HG03342 (cell line): ENCODE measurements at regions not wholly inside any gene's neighbourhood (a gene's known extent, or its start where the extent isn't known, plus 50 kb on each side); places are given as distances from the start of the nearest gene placed in this dataset.
"Not testable (repeated sequence)": the region's sequence is repeated elsewhere in the genome, so short reads cannot be mapped to it uniquely, and the experiment has no call there.

ENCODE experiments used
- ATAC-seq: cut with Tn5 transposase; IDR thresholded peaks from one replicate; pipeline ENCODE4 v1.9.1; 2021; ENCODE audit warnings: mild to moderate bottlenecking, moderate library complexity; ENCODE audit not compliant: unreplicated experiment

- no peak for ATAC-seq
Observed at GRCh38 chr1:95863086-95863485, 629.1 kb downstream of the RWDD3 start.

- no peak for ATAC-seq
Observed at GRCh38 chr1:95865769-95866168, 631.8 kb downstream of the RWDD3 start.

GRCh38 chr1:95876276-95876675, 642.3 kb downstream of the RWDD3 start:
- no peak for ATAC-seq

DNA sequence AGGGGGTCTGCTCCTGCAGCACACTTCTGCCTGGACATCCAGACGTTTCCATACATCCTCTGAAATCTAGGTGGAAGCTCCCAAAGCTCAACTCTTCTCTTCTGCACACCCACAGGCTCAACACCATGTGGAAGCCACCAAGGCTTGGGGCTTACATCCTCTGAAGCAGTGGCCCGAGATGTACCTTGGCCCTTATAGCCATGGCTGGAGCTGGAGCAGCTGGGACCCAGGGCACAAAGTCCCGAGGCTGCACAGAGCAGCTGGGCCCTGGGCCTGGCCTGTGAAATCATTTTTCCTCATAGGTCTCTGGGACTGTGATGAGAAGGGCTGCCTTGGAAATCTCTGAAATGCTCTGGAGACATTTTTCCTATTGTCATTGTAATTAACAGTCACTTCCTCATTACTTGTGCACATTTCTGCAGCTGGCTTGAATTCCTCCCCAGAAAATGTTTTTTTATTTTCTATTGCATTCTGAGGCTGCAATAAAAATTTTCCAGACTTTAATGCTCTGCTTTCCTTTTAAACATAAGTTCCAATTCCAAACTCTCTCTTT, 645.6 kb downstream of the RWDD3 start:
- ATAC-seq, result no peak

DNA sequence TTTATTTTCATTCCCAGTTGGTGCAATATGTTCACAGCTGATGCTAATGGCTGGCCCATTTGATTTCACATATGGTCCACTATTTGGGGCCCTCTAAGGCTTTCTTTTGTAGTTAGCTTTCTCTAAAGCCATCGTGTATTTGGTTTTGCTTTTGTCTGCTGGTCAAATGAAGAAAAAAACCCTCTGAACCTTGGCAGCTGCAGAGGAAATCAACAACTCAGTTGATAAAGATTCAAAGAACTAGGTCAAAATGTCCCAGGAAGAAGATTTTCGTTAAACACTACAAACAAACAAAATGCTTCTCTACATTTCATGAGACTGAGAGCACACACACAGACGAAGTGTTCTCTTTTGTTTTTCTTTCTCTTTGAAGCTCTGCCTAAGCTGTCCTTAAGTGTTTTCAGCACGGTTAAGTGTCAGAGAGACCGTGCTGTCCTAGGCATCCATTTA, 655.0 kb downstream of the RWDD3 start:
- no peak for ATAC-seq

- no peak for ATAC-seq
Observed at GRCh38 chr1:95889400-95889799, 655.4 kb downstream of the RWDD3 start.

DNA sequence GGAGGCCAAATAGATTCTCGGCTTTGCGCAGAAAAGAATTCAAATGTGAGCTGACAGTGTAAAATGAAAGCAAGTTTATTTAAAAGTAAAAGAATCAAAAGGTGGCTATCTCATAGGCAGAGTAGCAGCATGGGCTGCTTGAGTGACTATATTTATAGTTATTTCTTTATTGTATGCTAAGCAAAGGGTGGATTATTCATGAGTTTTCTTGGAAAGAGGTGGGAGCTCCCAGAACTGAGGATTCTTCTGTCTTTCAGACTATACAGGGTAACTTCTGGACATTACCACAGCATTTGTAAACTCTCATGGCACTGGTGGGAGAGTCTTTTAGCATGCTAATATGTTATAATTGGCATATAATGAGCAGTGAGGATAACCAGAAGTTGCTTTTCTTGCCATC, 659.9 kb downstream of the RWDD3 start:
- no peak for ATAC-seq

GRCh38 chr1:95903060-95903459, 669.0 kb downstream of the RWDD3 start:
- no peak for ATAC-seq

GRCh38 chr1:95905818-95906395, 671.9 kb downstream of the RWDD3 start:
- ATAC-seq, result no peak

- ATAC-seq, result not testable (repeated sequence)
Observed at GRCh38 chr1:95911739-95912138, 677.7 kb downstream of the RWDD3 start.

GRCh38 chr1:95916616-95917015, 682.6 kb downstream of the RWDD3 start:
- ATAC-seq, result no peak

DNA sequence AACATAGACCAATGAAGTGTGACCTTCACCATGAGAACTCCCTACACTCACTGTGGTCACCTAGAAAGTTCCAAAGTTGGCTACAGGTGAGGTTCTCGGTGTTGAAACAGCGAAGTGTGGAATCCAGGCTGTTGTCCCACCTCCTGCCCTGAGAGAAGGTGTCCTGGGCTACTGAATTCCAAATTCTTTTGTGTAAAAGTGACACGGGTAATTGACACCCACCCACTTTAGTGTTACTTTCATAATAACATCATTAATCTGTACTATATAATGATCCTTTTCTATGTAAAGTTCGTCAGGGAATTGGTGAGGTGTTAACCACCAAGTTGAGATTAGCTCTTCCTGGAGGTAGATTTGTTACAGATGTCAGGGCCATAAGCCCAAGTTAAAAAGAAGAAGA, 690.7 kb downstream of the RWDD3 start:
- ATAC-seq, result no peak

- no peak for ATAC-seq
Observed at GRCh38 chr1:95926331-95926730, 692.3 kb downstream of the RWDD3 start.

- no peak for ATAC-seq
Observed at GRCh38 chr1:95927061-95927460, 693.1 kb downstream of the RWDD3 start.

DNA sequence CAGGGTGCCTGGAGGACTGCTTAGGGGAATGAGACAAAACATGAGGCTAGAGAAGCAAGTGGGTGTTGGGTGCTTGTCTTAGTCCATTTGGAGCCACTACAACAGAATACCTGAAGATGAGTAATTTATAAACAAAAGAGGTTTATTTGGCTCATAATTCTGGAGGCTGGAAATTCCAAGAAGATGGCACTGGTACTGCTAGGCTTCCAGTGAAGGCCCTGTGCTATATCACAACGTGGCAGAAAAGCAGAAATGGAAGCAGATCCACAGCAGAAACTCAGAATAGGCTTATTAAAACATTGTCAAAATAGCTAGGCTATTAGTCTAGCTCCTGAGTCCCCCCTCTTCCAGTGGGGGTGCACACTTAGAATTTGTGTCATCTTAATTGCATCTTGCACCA, 701.7 kb downstream of the RWDD3 start:
- no peak for ATAC-seq

DNA sequence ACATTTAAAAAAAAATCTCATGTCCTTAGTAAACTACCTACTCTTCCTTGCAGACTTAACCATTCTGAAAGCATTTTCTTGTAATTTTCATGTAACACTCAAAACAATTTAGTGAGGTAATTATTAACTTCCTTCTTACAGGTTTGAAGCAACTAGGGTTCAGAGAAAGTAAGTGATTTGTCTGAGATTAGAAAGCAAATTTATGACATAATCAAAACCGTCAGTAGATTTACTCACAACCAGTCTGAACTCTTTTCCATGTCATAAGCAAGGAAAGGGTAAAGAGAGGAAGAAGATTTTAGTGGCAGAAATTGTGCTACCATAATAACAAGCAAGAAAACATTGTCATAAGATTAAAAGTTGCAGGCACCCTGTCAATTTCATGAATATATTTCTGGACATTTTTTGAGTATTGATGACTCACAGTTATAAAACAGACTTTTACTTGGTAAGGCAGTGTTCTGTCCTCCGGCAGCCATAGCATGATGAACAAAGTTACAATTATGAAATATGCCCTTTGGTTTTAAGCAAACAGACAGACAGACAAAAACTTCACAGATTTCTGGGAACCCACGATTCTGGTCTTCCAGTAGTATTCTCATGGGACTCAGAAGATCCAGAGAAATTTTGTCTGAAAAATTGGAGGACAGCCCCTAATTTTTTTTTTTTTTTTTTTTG, 707.2 kb downstream of the RWDD3 start:
- no peak for ATAC-seq

DNA sequence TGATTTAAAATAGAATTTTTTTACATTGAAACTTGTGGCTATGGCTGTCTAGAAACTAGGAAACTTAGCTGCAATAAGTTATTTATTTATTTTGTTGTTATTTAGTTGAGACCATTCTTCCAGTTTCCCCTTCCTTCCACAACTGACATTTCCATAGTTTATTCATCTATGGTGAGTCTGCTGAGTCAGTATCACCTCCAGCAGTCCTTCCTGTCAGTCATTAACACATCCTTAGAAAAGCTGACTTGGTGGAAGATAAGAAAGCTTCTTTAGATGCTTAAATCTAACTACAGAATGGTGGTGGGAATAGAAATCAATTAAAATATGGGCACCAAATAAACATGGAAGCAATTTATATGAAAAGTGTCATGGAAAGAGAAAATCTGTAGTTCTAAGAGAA, 714.0 kb downstream of the RWDD3 start:
- no peak for ATAC-seq

DNA sequence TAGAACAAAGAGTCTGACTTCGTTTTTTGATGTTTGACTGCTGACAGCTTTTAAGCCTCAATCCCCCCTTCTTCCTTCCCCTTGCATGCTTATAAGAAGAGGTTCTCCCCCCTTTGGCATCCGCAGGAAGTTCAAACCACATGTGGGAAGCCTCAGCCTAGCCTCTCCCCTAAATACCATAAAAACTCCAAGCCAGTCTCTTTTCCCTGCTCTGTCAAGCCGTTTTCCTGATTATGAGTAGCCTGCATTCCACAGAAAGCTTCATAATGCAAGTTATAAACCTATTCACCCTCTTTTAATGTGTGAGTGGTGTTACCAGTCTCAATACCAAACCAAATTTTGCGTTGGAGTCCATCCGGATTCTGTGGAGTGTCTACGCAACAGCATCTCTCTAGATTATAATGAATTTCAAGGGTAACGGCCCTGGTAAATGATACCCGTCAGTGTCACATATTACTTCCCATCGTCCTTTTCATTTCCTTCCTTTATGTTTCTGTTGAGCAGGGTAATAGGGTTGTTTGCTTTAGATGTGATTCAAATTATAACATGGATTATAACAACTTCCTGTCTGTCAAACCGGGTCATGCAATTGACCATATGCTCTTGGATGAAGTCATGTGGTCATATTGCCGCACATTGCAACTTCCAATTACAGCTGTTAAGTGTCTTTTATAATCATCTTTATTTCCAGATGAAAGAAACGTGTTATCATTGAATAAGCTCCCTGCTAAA, 717.5 kb downstream of the RWDD3 start:
- no peak for ATAC-seq

- ATAC-seq, result no peak
Observed at GRCh38 chr1:95953015-95953414, 719.0 kb downstream of the RWDD3 start.

DNA sequence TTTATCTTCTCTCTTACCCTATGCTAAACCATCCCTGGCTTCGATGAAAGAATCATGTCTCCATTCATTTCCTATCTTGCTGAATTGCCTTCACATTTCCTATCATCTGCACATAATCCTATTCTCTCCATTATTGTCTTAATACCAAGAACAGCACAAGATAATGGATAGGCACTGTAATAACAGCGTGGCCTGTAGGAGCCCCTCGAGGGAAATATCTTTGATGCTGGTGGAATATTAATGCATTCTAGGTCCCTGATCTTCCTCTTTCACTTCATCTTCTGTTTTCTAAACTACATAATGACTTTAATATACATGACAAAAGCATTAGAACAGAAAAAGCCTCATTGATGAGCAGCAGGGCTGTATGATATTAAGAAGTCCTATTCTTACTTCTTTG, 720.6 kb downstream of the RWDD3 start:
- no peak for ATAC-seq

GRCh38 chr1:95956215-95956614, 722.2 kb downstream of the RWDD3 start:
- no peak for ATAC-seq

- ATAC-seq, result no peak
Observed at GRCh38 chr1:95957748-95958147, 723.7 kb downstream of the RWDD3 start.
